ENCODE measurements at regions not wholly inside any gene's neighbourhood (a gene's known extent, or its start where the extent isn't known, plus 50 kb on each side); places are given as distances from the start of the nearest gene placed in this dataset.

GRCh38 chr1:199405634-199406196, 621.8 kb upstream of the NR5A2 start:
- H3K9me3 ChIP-seq (ENCODE audit: control insufficient read depth, insufficient read depth, low read depth, low read length) = no peaks in the 10 kb centered on the region
- no peaks in the 10 kb centered on the region for H3K4me1 ChIP-seq (ENCODE audit: control insufficient read depth, insufficient read depth, low read length)
- DNase-seq (ENCODE audit: low read depth, low spot score) (no peak), ATAC-seq (no peak)
- H3K4me3 ChIP-seq (ENCODE audit: low read depth in 2 of 2, low read length in 2 of 2) = no peak overlapping the region
- ChIA-PET POLR2A (no interaction called here), CTCF (no interaction called here)
- intact Hi-C loops (cut with micrococcal nuclease; ENCODE audit: unreplicated experiment) = no loop called here
- H3K27ac ChIP-seq (ENCODE audit: low read length) = no peak overlapping the region
- no TSS peak for BruUV-seq (replicated peaks)
- TF ChIP-seq, protein P1, sequence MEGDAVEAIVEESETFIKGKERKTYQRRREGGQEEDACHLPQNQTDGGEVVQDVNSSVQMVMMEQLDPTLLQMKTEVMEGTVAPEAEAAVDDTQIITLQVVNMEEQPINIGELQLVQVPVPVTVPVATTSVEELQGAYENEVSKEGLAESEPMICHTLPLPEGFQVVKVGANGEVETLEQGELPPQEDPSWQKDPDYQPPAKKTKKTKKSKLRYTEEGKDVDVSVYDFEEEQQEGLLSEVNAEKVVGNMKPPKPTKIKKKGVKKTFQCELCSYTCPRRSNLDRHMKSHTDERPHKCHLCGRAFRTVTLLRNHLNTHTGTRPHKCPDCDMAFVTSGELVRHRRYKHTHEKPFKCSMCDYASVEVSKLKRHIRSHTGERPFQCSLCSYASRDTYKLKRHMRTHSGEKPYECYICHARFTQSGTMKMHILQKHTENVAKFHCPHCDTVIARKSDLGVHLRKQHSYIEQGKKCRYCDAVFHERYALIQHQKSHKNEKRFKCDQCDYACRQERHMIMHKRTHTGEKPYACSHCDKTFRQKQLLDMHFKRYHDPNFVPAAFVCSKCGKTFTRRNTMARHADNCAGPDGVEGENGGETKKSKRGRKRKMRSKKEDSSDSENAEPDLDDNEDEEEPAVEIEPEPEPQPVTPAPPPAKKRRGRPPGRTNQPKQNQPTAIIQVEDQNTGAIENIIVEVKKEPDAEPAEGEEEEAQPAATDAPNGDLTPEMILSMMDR (IDR thresholded peaks at IDR 0.05) = no peak
- TF ChIP-seq REST (IDR thresholded peaks at IDR 0.05; ENCODE audit: insufficient read depth in 1 of 2, low read depth in 2 of 2, low read length in 1 of 2) (no peak), SIN3A (IDR thresholded peaks at IDR 0.05; ENCODE audit: borderline replicate concordance, insufficient read depth, low read depth, low read length) (no peak), TCF7L2 (IDR thresholded peaks at IDR 0.05; ENCODE audit: low read depth, low read length) (no peak)
- in situ Hi-C loops (cut with HindIII; ENCODE audit: low pct_unique_long_range_greater_than_20kb, low sequenced_read_pairs) = no loop called here
- H3K36me3 ChIP-seq (ENCODE audit: control insufficient read depth, insufficient read depth, low read length) = no peaks in the 10 kb centered on the region
- H3K27me3 ChIP-seq (ENCODE audit: control insufficient read depth, insufficient read depth, low read length) = no peaks in the 10 kb centered on the region; the same call in 1 of the 2 replicates

DNA sequence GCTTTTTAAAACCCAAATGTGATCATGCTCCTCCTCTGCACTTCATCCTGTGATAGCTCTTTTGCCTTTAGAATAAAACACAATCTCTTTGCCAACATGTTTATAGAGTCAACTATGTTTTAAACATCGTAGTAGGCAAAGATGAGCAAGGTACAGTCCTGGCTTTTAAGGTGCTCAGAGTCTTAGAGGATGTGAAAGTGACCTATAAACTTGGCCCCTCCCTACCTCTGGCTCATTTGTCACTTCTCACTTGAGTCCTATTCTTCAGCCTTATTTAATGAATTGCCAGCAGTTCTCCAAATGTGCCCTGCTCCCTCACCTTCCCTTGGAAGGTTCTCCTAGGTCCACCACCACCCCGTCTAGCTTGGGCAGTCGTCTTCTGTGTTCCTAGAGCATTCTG, 617.0 kb upstream of the NR5A2 start:
- BruUV-seq (replicated peaks) = no TSS peak
- H3K9me3 ChIP-seq (ENCODE audit: control insufficient read depth, insufficient read depth, low read depth, low read length) = no peaks in the 10 kb centered on the region
- intact Hi-C loops (cut with micrococcal nuclease; ENCODE audit: unreplicated experiment) (no loop called here), in situ Hi-C loops (cut with HindIII; ENCODE audit: low pct_unique_long_range_greater_than_20kb, low sequenced_read_pairs) (no loop called here)
- no peak for TF ChIP-seq POLR2AphosphoS5 (IDR thresholded peaks at IDR 0.05; ENCODE audit: low read depth, low read length)
- no peak for TF ChIP-seq SIN3A (IDR thresholded peaks at IDR 0.05; ENCODE audit: borderline replicate concordance, insufficient read depth, low read depth, low read length)
- TF ChIP-seq, protein P1 (IDR thresholded peaks at IDR 0.05) = no peak
- TF ChIP-seq TCF7L2 (IDR thresholded peaks at IDR 0.05; ENCODE audit: low read depth, low read length) = no peak
- no peak for TF ChIP-seq REST (IDR thresholded peaks at IDR 0.05; ENCODE audit: insufficient read depth in 1 of 2, low read depth in 2 of 2, low read length in 1 of 2)
- H3K4me1 ChIP-seq (ENCODE audit: control insufficient read depth, insufficient read depth, low read length) = no peaks in the 10 kb centered on the region
- no peak overlapping the region for H3K27ac ChIP-seq (ENCODE audit: low read length)
- no peak overlapping the region for H3K4me3 ChIP-seq (ENCODE audit: low read depth in 2 of 2, low read length in 2 of 2)
- ATAC-seq = no peak
- POLR2A ChIA-PET = no interaction called here
- DNase-seq (ENCODE audit: low read depth, low spot score) = no peak
- H3K27me3 ChIP-seq (ENCODE audit: control insufficient read depth, insufficient read depth, low read length) = no peaks in the 10 kb centered on the region
- CTCF ChIA-PET = no interaction called here
- H3K36me3 ChIP-seq (ENCODE audit: control insufficient read depth, insufficient read depth, low read length) = no peaks in the 10 kb centered on the region
